GM23338 (cell line): ENCODE measurements at regions not wholly inside any gene's neighbourhood (a gene's known extent, or its start where the extent isn't known, plus 50 kb on each side); places are given as distances from the start of the nearest gene placed in this dataset.

Source experiments
- ATAC-seq: fragments of 200-7000 bp; cut with Tn5 transposase; 3 replicates; pipeline ENCODE4 v1.9.1; 2020
- DNase-seq: peaks from one replicate; pipeline ENCODE4 v3.0.0-alpha.2; 2015; ENCODE audit warnings: low spot score
- H2AFZ ChIP-seq: fragments of 200-600 bp; sonication (generic); 2 replicates; pipeline ENCODE4 v1.8.0; 2016; ENCODE audit warnings: antibody characterized with exemption, mild to moderate bottlenecking, moderate library complexity
- H3F3A ChIP-seq: fragments of 200-600 bp; sonication (generic); replicated peaks from 2 replicates; pipeline ENCODE4 v1.8.0; 2017; ENCODE audit warnings: antibody characterized with exemption, mixed run types, low read depth
- H3K27ac ChIP-seq: fragments of 200-600 bp; sonication (generic); 2 replicates; pipeline ENCODE4 v1.6.1; 2016; ENCODE audit warnings: low read depth
- H3K27me3 ChIP-seq: fragments of 200-600 bp; sonication (generic); 2 replicates; pipeline ENCODE4 v1.8.0; 2016; ENCODE audit warnings: mild to moderate bottlenecking, mixed run types, moderate library complexity; ENCODE audit not compliant: insufficient read depth
- H3K36me3 ChIP-seq: fragments of 200-600 bp; sonication (generic); 2 replicates; pipeline ENCODE4 v1.8.0; 2016; ENCODE audit warnings: mild to moderate bottlenecking; ENCODE audit not compliant: insufficient read depth
- H3K4me1 ChIP-seq: fragments of 200-600 bp; sonication (generic); 2 replicates; pipeline ENCODE4 v1.8.0; 2016; ENCODE audit warnings: mild to moderate bottlenecking, moderate library complexity; ENCODE audit not compliant: insufficient read depth
- H3K4me2 ChIP-seq: fragments of 200-600 bp; sonication (generic); 2 replicates; pipeline ENCODE4 v1.7.1; 2017; ENCODE audit warnings: mixed run types
- H3K4me3 ChIP-seq: fragments of 200-600 bp; sonication (generic); 2 replicates; pipeline ENCODE4 v1.6.1; 2016; ENCODE audit warnings: mixed run types
- H3K79me2 ChIP-seq: fragments of 200-600 bp; sonication (generic); replicated peaks from 2 replicates; pipeline ENCODE4 v1.8.0; 2017; ENCODE audit warnings: mild to moderate bottlenecking; ENCODE audit not compliant: insufficient read depth
- H3K9me2 ChIP-seq: fragments of 200-600 bp; sonication (generic); 2 replicates; pipeline ENCODE4 v1.8.0; 2017; ENCODE audit not compliant: insufficient read depth
- H4K20me1 ChIP-seq: fragments of 200-600 bp; sonication (generic); replicated peaks from 2 replicates; pipeline ENCODE4 v1.8.0; 2017; ENCODE audit warnings: mild to moderate bottlenecking; ENCODE audit not compliant: insufficient read depth
- H3K27ac Mint-ChIP-seq: 2 replicates; pipeline ENCODE4 v1.8.0; 2020; ENCODE audit warnings: inconsistent platforms, mild to moderate bottlenecking, moderate library complexity, mixed read lengths
- H3K27me3 Mint-ChIP-seq: 3 replicates; pipeline ENCODE4 v1.8.0; 2022; ENCODE audit warnings: low read depth, mild to moderate bottlenecking, moderate library complexity, mixed read lengths, inconsistent platforms; ENCODE audit not compliant: insufficient read depth, poor library complexity
- H3K36me3 Mint-ChIP-seq: 3 replicates; pipeline ENCODE4 v1.8.0; 2021; ENCODE audit warnings: low read depth, mild to moderate bottlenecking, inconsistent platforms, moderate library complexity, mixed read lengths
- H3K4me1 Mint-ChIP-seq: 3 replicates; pipeline ENCODE4 v1.8.0; 2020; ENCODE audit warnings: mild to moderate bottlenecking, inconsistent platforms, mixed read lengths
- H3K4me3 Mint-ChIP-seq: 3 replicates; pipeline ENCODE4 v1.8.0; 2021; ENCODE audit warnings: moderate library complexity, mild to moderate bottlenecking, inconsistent platforms, mixed read lengths
- H3K9me3 Mint-ChIP-seq: 3 replicates; pipeline ENCODE4 v1.8.0; 2020; ENCODE audit warnings: moderate library complexity, mild to moderate bottlenecking, inconsistent platforms, mixed read lengths
- CREB1 ChIP-seq: fragments of 250-450 bp; sonication (Bioruptor Pico); IDR thresholded peaks from 2 replicates; pipeline ENCODE4 v1.5.0; 2020; ENCODE audit warnings: low read depth, mild to moderate bottlenecking, moderate library complexity
- ETS1 ChIP-seq: IDR thresholded peaks from 2 replicates; pipeline ENCODE4 v1.6.1; 2016; ENCODE audit warnings: antibody characterized with exemption
- EZH2 ChIP-seq: fragments of 200-600 bp; sonication (generic); IDR thresholded peaks from one replicate; pipeline ENCODE4 v1.8.0; 2017; ENCODE audit warnings: antibody characterized with exemption, mild to moderate bottlenecking, low read depth; ENCODE audit not compliant: unreplicated experiment
- EZH2phosphoT487 ChIP-seq: fragments of 200-600 bp; sonication (generic); IDR thresholded peaks from one replicate; pipeline ENCODE4 v1.8.1; 2018; ENCODE audit warnings: antibody characterized with exemption; ENCODE audit not compliant: unreplicated experiment
- NANOG ChIP-seq: IDR thresholded peaks from 2 replicates; pipeline ENCODE4 v1.6.1; 2016; ENCODE audit warnings: antibody characterized with exemption, borderline replicate concordance
- POLR2AphosphoS5 ChIP-seq: IDR thresholded peaks from 2 replicates; pipeline ENCODE4 v1.6.1; 2016; ENCODE audit warnings: antibody characterized with exemption, low read depth
- REST ChIP-seq: IDR thresholded peaks from one replicate; pipeline ENCODE4 v1.6.1; 2018; ENCODE audit warnings: antibody characterized with exemption; ENCODE audit not compliant: unreplicated experiment
- ZNF114 ChIP-seq: fragments of 250-450 bp; sonication (Bioruptor Pico); IDR thresholded peaks from 2 replicates; pipeline ENCODE4 v1.5.0; 2020; ENCODE audit warnings: mild to moderate bottlenecking, moderate library complexity

- Histone ChIP-seq H3K27ac (no peak overlapping the region), H3F3A (no peaks in the 10 kb centered on the region), H3K4me2 (no peak overlapping the region), H3K36me3 (no peaks in the 10 kb centered on the region), H3K27me3 (no peaks in the 10 kb centered on the region), H3K9me2 (peaks cover 9% of the 10 kb centered on the region; the same call in 1 of the 2 replicates), H3K79me2 (no peaks in the 10 kb centered on the region), H3K4me1 (no peaks in the 10 kb centered on the region), H4K20me1 (no peaks in the 10 kb centered on the region), H2AFZ (no peak overlapping the region), H3K4me3 (no peak overlapping the region)
- Mint-ChIP-seq H3K4me1 (no peaks in the 10 kb centered on the region), H3K27me3 (no peaks in the 10 kb centered on the region), H3K27ac (no peak overlapping the region), H3K36me3 (peaks cover 8% of the 10 kb centered on the region; the same call in 1 of the 3 replicates), H3K9me3 (peaks cover 12% of the 10 kb centered on the region), H3K4me3 (no peak overlapping the region)
- no peak for TF ChIP-seq EZH2phosphoT487
- no peak for TF ChIP-seq EZH2
- TF ChIP-seq ETS1: no peak
- ATAC-seq (no peak), DNase-seq (no peak)
Measured at GRCh38 chr5:106205916-106206571, 1464.7 kb downstream of the EFNA5 start.

- Histone ChIP-seq H3K4me3 (no peak overlapping the region), H3K79me2 (no peaks in the 10 kb centered on the region), H3F3A (no peaks in the 10 kb centered on the region), H3K27me3 (no peaks in the 10 kb centered on the region), H3K4me2 (no peak overlapping the region), H3K9me2 (no peaks in the 10 kb centered on the region), H3K36me3 (no peaks in the 10 kb centered on the region), H4K20me1 (no peaks in the 10 kb centered on the region), H3K4me1 (no peaks in the 10 kb centered on the region), H2AFZ (no peak overlapping the region), H3K27ac (no peak overlapping the region)
- ATAC-seq: no peak
- DNase-seq: no peak
- Mint-ChIP-seq H3K36me3 (peaks cover 5% of the 10 kb centered on the region; the same call in 1 of the 3 replicates), H3K27ac (no peak overlapping the region), H3K4me1 (no peaks in the 10 kb centered on the region), H3K27me3 (no peaks in the 10 kb centered on the region), H3K4me3 (no peak overlapping the region), H3K9me3 (peaks cover 9% of the 10 kb centered on the region)
- TF ChIP-seq POLR2AphosphoS5: no peak
Measured at GRCh38 chr5:106202035-106202434, 1468.7 kb downstream of the EFNA5 start.

- Mint-ChIP-seq H3K36me3 (peaks cover 5% of the 10 kb centered on the region; the same call in 1 of the 3 replicates), H3K27me3 (no peaks in the 10 kb centered on the region), H3K4me1 (no peaks in the 10 kb centered on the region), H3K4me3 (no peak overlapping the region), H3K27ac (no peak overlapping the region), H3K9me3 (peaks cover 9% of the 10 kb centered on the region)
- DNase-seq (no peak), ATAC-seq (no peak)
- no peaks in the 10 kb centered on the region for H3K4me1 ChIP-seq
- H3K4me2 ChIP-seq: no peak overlapping the region
- no peaks in the 10 kb centered on the region for H3K27me3 ChIP-seq
- no peaks in the 10 kb centered on the region for H3K79me2 ChIP-seq
- H2AFZ ChIP-seq: no peak overlapping the region
- H3F3A ChIP-seq: no peaks in the 10 kb centered on the region
- H3K9me2 ChIP-seq: no peaks in the 10 kb centered on the region
- no peaks in the 10 kb centered on the region for H4K20me1 ChIP-seq
- H3K36me3 ChIP-seq: no peaks in the 10 kb centered on the region
- H3K4me3 ChIP-seq: no peak overlapping the region
- no peak overlapping the region for H3K27ac ChIP-seq
- TF ChIP-seq CREB1 (CRISPR knock-in tag) (no peak), EZH2phosphoT487 (no peak), POLR2AphosphoS5 (no peak), ETS1 (no peak), REST (no peak), NANOG (no peak), ZNF114 (CRISPR knock-in tag) (no peak)
Measured at GRCh38 chr5:106200971-106201370, 1469.8 kb downstream of the EFNA5 start.
